ENCODE measurements at regions not wholly inside any gene's neighbourhood (a gene's known extent, or its start where the extent isn't known, plus 50 kb on each side); places are given as distances from the start of the nearest gene placed in this dataset.
"Not testable (repeated sequence)": the region's sequence is repeated elsewhere in the genome, so short reads cannot be mapped to it uniquely, and the experiment has no call there.

GRCh38 chr18:42486271-42486670, 531.2 kb downstream of the PIK3C3 start:
- no peak for DNase-seq

DNA sequence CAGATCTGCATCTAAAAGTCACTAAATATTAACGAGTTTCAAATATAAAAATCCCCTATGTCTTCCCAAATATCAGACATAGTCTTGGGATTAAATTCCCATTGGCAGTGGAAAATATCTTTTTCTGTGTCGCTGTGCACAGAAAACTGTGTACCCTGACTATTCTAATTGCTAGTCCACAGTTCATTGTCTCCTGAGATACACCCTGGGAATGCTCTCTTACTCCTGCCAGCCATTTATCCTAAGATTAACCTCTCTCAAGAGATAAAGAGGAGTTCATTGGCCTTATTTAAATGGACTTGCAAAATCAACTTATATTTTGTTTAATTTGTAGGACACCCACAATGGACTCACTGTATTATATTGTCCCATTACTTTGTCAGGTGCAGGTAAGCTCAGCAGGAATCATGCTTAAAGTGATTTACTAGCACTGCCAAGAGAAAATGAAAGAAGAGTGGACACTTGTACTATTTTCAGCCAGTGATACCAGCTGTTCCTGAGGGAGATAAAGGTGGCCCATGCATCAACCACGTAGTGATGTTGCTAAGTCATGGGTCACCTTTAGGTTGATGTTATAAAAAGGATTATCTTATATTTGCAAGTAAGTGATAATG, 553.8 kb downstream of the PIK3C3 start:
- no peak for DNase-seq

- no peak for DNase-seq
Observed at GRCh38 chr18:42509750-42510415, 554.8 kb downstream of the PIK3C3 start.

DNA sequence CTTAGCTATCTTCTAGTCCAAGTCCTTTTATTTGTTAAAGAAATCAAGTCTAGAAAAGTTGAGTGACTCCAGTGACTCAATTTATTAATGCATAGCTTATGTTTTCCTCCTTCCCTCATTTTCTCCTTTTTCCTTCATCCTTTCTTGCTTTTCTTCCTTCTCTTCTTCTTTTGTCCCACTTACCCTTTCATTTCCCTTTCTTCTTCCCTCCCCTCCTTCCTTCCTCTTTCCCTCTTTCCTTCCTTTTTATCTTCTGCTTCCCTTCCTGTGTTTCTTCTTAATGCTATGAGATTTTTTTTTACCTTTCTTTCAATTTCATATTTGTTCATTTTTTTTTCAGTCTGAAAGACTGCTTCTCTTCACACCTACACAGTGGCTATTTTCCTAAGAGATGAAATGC, 555.5 kb downstream of the PIK3C3 start:
- DNase-seq: no peak

- no peak for DNase-seq
Observed at GRCh38 chr18:42513441-42513840, 558.4 kb downstream of the PIK3C3 start.

GRCh38 chr18:42514512-42514911, 559.5 kb downstream of the PIK3C3 start:
- no peak for DNase-seq

- no peak for DNase-seq
Observed at GRCh38 chr18:42517896-42518295, 562.9 kb downstream of the PIK3C3 start.

GRCh38 chr18:42518331-42518730, 563.3 kb downstream of the PIK3C3 start:
- DNase-seq: not testable (repeated sequence)

DNA sequence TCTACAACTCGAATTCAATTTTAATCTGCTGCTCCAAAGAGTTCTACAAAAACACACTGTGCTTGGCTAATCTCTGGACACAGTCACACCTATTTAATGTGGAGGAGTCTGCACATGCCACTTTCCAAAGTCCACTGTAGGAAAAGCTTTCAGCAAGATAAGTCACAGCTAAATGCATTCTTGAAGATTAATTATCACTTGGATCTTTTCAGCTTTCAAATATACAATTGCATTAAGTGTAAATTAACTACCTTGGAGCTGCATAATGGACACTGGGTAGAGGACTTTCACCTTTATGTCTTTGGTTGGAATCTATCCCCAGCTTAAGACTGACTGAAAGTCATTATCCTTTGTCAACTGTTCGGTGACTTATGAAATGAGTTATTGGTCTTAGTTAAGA, 565.1 kb downstream of the PIK3C3 start:
- no peak for DNase-seq

DNA sequence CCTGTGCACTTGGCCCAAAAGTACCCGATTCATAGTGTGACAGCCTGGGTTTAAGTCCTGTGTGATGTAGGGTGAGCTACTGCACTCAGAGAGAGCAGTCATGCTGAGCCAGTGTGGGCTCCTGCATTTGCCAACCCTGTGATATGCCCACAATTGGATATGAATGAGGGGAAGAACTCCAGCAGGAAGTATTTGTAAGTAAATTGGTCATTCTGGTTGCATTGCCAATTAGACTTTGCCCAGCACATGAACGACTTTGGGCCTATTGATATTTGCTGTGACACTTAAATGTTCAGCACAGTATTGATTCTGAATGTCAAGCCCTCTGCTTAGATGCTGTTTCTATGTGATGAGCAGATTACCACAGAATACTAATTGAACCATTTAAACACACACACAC, 570.9 kb downstream of the PIK3C3 start:
- no peak for DNase-seq

GRCh38 chr18:42527766-42528165, 572.7 kb downstream of the PIK3C3 start:
- DNase-seq: no peak

DNA sequence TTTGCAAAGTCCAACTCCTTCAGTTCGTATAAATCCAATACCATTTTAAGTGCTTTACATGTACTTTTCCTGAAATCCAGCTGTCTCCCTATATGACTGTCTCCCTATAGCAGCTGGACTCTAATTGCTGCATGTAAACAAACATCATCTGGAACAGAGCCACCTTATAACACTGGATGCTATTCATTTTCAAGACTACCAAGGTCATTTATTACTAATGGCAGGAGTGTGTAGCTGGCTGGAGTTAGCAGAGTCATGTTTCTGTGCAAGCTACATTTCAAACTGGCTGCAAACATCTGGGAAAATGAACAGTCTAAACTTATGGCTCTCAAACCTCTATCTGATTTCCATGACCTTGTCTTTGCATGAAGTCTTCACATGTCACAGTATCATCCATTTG, 575.2 kb downstream of the PIK3C3 start:
- DNase-seq: no peak

DNA sequence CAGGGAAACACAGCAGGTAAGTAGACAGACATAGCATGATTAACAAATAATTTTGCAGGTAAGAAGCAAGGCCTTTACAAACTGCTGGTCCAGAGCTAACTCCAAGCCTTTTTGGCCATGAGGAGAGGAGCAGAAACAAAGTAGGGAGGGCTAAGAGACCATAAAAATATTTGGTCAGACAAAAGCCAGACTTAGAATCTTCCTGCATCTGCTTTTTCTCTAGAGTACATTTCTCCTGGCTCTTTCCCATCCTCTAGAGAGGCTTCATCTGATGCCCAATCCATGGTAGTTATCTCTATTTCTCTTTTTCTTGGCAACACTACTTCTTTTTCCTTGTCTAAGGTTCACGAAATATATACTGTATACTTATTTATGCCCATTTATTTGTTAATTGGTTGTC, 577.1 kb downstream of the PIK3C3 start:
- no peak for DNase-seq

DNA sequence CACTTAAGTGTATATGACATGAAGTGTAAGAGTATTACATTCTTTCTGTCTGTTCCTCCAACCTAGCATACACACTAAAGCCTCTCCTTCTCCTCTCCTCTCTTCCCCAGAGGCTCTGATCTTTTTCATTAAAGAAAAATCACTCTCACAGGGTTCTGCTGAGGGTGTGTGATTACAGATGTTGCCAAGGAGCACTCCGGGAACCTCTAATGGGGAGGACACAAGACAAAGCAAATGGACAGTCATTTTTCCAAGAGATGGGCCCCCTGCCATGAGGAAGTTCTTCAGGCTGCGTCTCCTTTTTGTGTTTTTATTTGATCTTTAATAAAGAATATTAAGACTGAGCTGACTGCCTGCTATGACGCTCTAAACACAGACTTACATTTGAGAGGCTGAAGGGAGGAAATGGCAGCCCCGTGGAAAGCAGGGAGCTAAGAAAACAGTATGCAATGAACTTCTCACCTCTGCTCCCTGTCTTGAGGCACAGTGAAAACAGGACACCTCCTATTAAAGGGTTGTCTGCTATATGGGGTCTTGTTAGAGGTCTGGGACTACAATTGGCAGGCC, 578.1 kb downstream of the PIK3C3 start:
- DNase-seq: no peak

- DNase-seq: no peak
Observed at GRCh38 chr18:42533616-42534015, 578.6 kb downstream of the PIK3C3 start.

GRCh38 chr18:42534313-42534712, 579.3 kb downstream of the PIK3C3 start:
- no peak for DNase-seq

- DNase-seq: no peak
Observed at GRCh38 chr18:42536442-42536841, 579.0 kb downstream of the RIT2 start.

DNA sequence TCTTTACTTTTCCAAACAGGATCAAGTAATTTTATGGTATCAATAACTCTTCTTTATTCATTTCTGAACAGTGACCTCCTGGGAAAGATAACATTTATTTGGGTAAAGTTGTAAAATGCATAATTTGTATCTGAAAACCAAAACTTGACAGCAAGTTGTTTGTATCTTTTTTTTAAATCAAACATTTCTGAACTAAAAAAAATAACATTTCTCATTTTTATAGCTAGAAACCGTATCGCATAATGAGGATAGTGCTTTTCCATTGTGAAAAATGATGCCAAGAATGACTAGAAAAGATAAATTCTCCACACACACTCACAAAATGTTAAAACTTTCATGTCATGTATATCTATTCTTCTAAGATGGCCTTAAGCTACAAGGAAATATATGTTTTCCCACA, 578.2 kb downstream of the RIT2 start:
- no peak for DNase-seq

DNA sequence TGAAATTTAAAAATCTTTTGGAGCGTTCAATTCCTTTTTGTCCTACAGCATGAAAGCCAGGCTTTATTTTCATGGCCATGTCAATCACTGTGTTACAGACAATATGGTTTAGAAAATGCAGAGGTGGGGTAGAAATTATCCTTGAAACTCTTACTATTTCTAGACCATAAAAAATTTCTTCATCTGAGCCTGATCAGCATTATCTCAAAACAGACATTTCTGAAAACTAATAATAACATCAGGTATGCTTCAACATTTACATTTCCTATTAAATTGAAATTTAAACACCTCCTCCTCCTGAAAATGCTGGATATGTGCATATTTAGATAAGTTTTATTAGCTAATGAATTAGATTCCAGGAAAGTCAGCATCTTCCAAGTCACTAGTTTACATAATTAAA, 570.6 kb downstream of the RIT2 start:
- DNase-seq: no peak

DNA sequence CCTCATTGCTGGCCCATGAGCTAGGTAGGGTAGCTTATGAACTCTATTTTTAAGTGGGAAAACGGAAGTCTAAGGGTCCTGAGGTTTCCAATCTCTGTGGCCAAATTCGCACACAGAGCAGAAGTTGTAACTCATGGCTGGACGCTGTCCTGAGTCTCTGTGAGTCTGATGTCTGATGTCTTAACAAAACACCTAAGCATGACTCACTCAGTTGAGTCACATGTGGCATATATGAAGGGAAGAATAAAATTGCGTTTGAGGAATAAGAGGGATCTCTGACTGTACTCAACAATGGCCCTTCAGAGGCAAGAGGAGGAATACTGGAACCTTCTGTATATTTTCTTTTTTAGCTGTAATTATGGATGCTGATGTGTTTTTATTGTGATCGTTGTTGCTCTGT, 569.7 kb downstream of the RIT2 start:
- DNase-seq: no peak

GRCh38 chr18:42548493-42548892, 567.0 kb downstream of the RIT2 start:
- DNase-seq: no peak

- no peak for DNase-seq
Observed at GRCh38 chr18:42549596-42549995, 565.9 kb downstream of the RIT2 start.

DNA sequence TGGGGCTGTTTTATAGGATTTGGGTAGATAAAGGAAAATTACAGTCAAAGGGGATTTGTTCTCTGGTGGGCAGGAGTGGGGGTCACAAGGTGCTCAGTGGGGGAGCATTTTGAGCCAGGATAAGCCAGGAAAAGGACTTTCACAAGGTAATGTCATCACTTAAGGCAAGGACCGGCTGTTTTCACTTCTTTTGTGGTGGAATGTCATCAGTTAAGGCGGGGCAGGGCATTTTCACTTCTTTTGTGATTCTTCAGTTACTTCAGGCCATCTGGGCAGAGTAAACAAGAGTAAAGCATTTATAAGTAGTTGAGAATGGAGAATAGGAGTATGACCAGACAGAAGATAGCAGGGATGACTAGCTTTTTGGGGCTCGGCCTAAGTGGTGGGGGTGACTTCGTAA, 562.9 kb downstream of the RIT2 start:
- not testable (repeated sequence) for DNase-seq

DNA sequence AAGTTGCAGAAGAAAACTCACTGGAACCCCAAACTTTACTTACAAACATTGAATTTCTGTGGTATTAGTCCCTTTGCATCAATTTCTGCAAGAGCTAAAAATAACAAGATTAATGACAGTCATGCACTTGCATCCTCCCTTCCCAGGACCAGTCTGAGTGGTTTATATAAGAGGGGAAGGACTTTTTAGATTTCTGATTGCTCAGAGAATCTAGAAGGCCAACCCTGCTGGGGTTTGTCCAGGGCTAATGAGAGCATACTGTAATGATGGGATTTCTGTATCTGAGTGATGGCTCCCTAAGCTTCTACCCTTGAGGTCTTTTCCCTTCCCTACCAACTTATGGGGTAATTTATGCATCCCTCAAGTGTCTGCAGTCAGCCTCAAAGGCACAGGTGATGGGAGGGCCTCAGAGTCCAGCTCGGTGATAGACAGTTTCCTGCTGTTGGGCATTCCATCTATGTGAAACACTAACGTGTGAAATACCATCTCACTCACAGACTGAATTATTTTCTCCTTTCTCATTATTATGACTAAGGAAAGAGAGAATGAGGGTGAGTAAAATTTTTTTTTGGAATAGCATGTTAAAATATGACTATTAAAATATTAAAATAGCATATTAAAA, 556.3 kb downstream of the RIT2 start:
- no peak for DNase-seq
